Gastrocnemius medialis (tissue), 4 donors: ENCODE measurements at regions not wholly inside any gene's neighbourhood (a gene's known extent, or its start where the extent isn't known, plus 50 kb on each side); places are given as distances from the start of the nearest gene placed in this dataset.

Experiments used
- POLR2A ChIP-seq, 2 donors: fragments of 450-650 bp; IDR thresholded peaks; one replicate each; pipeline ENCODE4 v1.6.1; 2017; ENCODE audit warnings: antibody characterized with exemption in 2 of 2, mild to moderate bottlenecking in 2 of 2, moderate library complexity in 2 of 2
- TF ChIP-seq, protein P1 (sequence below), 5 experiments: fragments of 450-650 bp in 3 of 5; fragments of 200-600 bp in 2 of 5; sonication (generic) in 2 of 5; IDR thresholded peaks in 4 of 5; conservative IDR thresholded peaks in 1 of 5; 1 replicate in 4 of 5; 2 replicates in 1 of 5; pipeline ENCODE4 v1.5.1; 2016 to 2019; ENCODE audit warnings: antibody characterized with exemption in 5 of 5, mild to moderate bottlenecking in 3 of 5, moderate library complexity in 3 of 5

DNA sequence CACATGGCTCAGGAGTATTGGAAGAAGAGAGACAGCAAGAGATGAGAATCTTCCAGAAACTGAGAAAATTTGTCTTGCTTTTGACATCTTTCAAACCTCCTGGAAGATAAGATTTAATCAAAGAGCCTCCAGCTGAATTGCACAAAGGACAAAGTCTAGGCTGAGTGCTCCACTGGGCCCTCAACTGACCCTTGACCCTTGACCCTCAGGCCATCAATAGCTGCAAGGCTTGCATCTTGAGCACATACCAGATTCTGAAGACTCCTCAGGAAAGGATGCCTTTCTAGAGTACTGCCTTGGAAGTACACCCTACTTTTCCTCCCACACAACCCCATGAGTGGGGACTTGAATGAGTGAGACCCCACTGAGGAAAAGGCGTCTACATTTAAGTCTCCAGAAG lies 1125.5 kb downstream of the BCL11A start:
- TF ChIP-seq, protein P1, sequence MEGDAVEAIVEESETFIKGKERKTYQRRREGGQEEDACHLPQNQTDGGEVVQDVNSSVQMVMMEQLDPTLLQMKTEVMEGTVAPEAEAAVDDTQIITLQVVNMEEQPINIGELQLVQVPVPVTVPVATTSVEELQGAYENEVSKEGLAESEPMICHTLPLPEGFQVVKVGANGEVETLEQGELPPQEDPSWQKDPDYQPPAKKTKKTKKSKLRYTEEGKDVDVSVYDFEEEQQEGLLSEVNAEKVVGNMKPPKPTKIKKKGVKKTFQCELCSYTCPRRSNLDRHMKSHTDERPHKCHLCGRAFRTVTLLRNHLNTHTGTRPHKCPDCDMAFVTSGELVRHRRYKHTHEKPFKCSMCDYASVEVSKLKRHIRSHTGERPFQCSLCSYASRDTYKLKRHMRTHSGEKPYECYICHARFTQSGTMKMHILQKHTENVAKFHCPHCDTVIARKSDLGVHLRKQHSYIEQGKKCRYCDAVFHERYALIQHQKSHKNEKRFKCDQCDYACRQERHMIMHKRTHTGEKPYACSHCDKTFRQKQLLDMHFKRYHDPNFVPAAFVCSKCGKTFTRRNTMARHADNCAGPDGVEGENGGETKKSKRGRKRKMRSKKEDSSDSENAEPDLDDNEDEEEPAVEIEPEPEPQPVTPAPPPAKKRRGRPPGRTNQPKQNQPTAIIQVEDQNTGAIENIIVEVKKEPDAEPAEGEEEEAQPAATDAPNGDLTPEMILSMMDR (IDR thresholded peaks at IDR 0.05 in 4 of 5, conservative IDR thresholded peaks at IDR 0.05 in 1 of 5), result no peak
- TF ChIP-seq POLR2A (IDR thresholded peaks at IDR 0.05), result no peak
